Loucy (cell line): ENCODE measurements at regions not wholly inside any gene's neighbourhood (a gene's known extent, or its start where the extent isn't known, plus 50 kb on each side); places are given as distances from the start of the nearest gene placed in this dataset.

Source experiments
- H2AFZ ChIP-seq: fragments of 200-600 bp; sonication (generic); 2 replicates; pipeline ENCODE4 v1.6.0; 2016; ENCODE audit warnings: antibody characterized with exemption, mild to moderate bottlenecking, low read length, moderate library complexity
- H3F3A ChIP-seq: fragments of 200-600 bp; 2 replicates; pipeline ENCODE4 v1.6.0; 2016; ENCODE audit warnings: antibody characterized with exemption, low read depth, mild to moderate bottlenecking
- H3K27me3 ChIP-seq: fragments of 200-600 bp; sonication (generic); 2 replicates; pipeline ENCODE4 v1.6.1; 2014; ENCODE audit warnings: low read length, mild to moderate bottlenecking; ENCODE audit not compliant: insufficient read depth, poor library complexity, severe bottlenecking
- H3K36me3 ChIP-seq: fragments of 200-600 bp; sonication (generic); 2 replicates; pipeline ENCODE4 v1.6.1; 2016; ENCODE audit warnings: low read length; ENCODE audit not compliant: insufficient read depth
- H3K4me1 ChIP-seq: fragments of 200-600 bp; sonication (generic); 2 replicates; pipeline ENCODE4 v1.5.1; 2014; ENCODE audit warnings: low read length, mild to moderate bottlenecking; ENCODE audit not compliant: insufficient read depth, poor library complexity, severe bottlenecking
- H3K4me2 ChIP-seq: fragments of 200-600 bp; sonication (generic); 2 replicates; pipeline ENCODE4 v1.6.0; 2014; ENCODE audit warnings: antibody characterized with exemption, low read length, low read depth, mild to moderate bottlenecking; ENCODE audit not compliant: poor library complexity, severe bottlenecking
- H3K4me3 ChIP-seq: fragments of 200-600 bp; sonication (generic); 2 replicates; pipeline ENCODE4 v1.5.1; 2014; ENCODE audit warnings: low read length, mild to moderate bottlenecking, mixed read lengths; ENCODE audit not compliant: poor library complexity, severe bottlenecking
- H3K79me2 ChIP-seq: fragments of 200-600 bp; sonication (generic); 2 replicates; pipeline ENCODE4 v1.6.1; 2014; ENCODE audit warnings: low read length; ENCODE audit not compliant: insufficient read depth
- H3K9ac ChIP-seq: fragments of 200-600 bp; sonication (generic); 2 replicates; pipeline ENCODE4 v1.6.0; 2014; ENCODE audit warnings: mild to moderate bottlenecking, low read depth, low read length, moderate library complexity; ENCODE audit not compliant: poor library complexity, severe bottlenecking
- H3K9me2 ChIP-seq: fragments of 200-600 bp; sonication (generic); replicated peaks from 2 replicates; pipeline ENCODE4 v1.6.1; 2016; ENCODE audit warnings: low read depth, low read length, mixed read lengths
- H3K9me3 ChIP-seq: fragments of 200-600 bp; sonication (generic); 2 replicates; pipeline ENCODE4 v1.6.1; 2014; ENCODE audit warnings: mild to moderate bottlenecking, antibody characterized with exemption, low read length, low read depth; ENCODE audit not compliant: insufficient read depth
- H4K20me1 ChIP-seq: fragments of 200-600 bp; sonication (generic); 2 replicates; pipeline ENCODE4 v1.6.0; 2014; ENCODE audit warnings: antibody characterized with exemption, low read length, mild to moderate bottlenecking; ENCODE audit not compliant: insufficient read depth, poor library complexity, severe bottlenecking
- EZH2phosphoT487 ChIP-seq: fragments of 200-600 bp; IDR thresholded peaks from 2 replicates; pipeline ENCODE4 v1.6.1; 2018; ENCODE audit warnings: antibody characterized with exemption, mild to moderate bottlenecking, moderate library complexity, borderline replicate concordance
- TF ChIP-seq, protein P1 (sequence below): fragments of 200-600 bp; sonication (generic); conservative IDR thresholded peaks from 2 replicates; pipeline ENCODE4 v1.5.1; 2014; ENCODE audit warnings: mild to moderate bottlenecking, antibody characterized with exemption, low read length

DNA sequence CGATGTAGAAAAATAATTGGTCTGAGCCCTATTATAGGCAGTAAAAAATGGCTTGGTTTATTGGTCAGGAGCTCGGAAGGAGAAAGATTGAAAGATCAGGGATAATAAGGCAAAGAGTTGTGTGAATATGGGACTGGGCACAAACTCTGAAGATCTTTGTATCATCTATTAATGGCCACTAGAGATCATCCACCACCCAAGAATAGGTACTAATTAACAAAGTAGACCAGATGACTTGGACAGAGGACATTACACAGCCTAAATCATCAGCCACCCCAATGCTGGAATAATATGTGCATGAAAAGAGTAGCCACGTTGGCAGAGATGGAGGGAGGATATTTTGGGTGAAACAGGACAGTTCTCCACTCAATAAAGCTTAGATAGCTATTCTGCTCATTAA, 364.1 kb downstream of the EFNA5 start:
- H3K79me2 ChIP-seq, result no peaks in the 10 kb centered on the region
- H3K27me3 ChIP-seq, result no peaks in the 10 kb centered on the region
- no peak overlapping the region for H3K9ac ChIP-seq
- no peaks in the 10 kb centered on the region for H3K36me3 ChIP-seq
- no peak for TF ChIP-seq EZH2phosphoT487
- TF ChIP-seq, protein P1, sequence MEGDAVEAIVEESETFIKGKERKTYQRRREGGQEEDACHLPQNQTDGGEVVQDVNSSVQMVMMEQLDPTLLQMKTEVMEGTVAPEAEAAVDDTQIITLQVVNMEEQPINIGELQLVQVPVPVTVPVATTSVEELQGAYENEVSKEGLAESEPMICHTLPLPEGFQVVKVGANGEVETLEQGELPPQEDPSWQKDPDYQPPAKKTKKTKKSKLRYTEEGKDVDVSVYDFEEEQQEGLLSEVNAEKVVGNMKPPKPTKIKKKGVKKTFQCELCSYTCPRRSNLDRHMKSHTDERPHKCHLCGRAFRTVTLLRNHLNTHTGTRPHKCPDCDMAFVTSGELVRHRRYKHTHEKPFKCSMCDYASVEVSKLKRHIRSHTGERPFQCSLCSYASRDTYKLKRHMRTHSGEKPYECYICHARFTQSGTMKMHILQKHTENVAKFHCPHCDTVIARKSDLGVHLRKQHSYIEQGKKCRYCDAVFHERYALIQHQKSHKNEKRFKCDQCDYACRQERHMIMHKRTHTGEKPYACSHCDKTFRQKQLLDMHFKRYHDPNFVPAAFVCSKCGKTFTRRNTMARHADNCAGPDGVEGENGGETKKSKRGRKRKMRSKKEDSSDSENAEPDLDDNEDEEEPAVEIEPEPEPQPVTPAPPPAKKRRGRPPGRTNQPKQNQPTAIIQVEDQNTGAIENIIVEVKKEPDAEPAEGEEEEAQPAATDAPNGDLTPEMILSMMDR, result no peak
- H3F3A ChIP-seq, result no peaks in the 10 kb centered on the region
- H3K4me1 ChIP-seq, result no peaks in the 10 kb centered on the region
- no peaks in the 10 kb centered on the region for H4K20me1 ChIP-seq
- no peak overlapping the region for H3K4me3 ChIP-seq
- no peak overlapping the region for H3K4me2 ChIP-seq
- H3K9me2 ChIP-seq, result no peaks in the 10 kb centered on the region
- H3K9me3 ChIP-seq, result no peaks in the 10 kb centered on the region
- H2AFZ ChIP-seq, result no peak overlapping the region

DNA sequence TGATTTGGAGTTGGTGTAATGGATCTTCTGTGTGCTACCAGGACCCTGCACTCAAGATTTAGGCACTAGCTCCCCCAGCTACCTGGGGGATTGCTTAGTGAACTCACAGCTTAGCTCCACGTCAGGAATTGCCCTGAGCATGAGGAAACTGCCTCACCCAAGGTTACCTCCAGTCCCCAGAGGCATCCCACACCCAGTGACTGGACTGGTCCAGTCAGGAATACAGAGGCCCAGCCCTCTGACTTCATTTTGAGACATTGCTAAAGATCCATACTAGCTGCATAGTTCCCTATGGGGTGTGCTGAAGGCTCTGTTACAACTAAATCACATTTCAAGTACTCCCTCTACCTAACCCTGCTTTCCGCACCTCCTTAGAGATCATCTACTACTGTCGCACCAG, 364.7 kb downstream of the EFNA5 start:
- H3F3A ChIP-seq, result no peaks in the 10 kb centered on the region
- H3K36me3 ChIP-seq, result no peaks in the 10 kb centered on the region
- no peaks in the 10 kb centered on the region for H3K79me2 ChIP-seq
- H3K9me2 ChIP-seq, result no peaks in the 10 kb centered on the region
- no peaks in the 10 kb centered on the region for H3K4me1 ChIP-seq
- H3K9me3 ChIP-seq, result no peaks in the 10 kb centered on the region
- no peak overlapping the region for H3K9ac ChIP-seq
- TF ChIP-seq, protein P1, result no peak
- no peak for TF ChIP-seq EZH2phosphoT487
- no peaks in the 10 kb centered on the region for H4K20me1 ChIP-seq
- H3K4me2 ChIP-seq, result no peak overlapping the region
- no peaks in the 10 kb centered on the region for H3K27me3 ChIP-seq
- no peak overlapping the region for H3K4me3 ChIP-seq
- H2AFZ ChIP-seq, result no peak overlapping the region

DNA sequence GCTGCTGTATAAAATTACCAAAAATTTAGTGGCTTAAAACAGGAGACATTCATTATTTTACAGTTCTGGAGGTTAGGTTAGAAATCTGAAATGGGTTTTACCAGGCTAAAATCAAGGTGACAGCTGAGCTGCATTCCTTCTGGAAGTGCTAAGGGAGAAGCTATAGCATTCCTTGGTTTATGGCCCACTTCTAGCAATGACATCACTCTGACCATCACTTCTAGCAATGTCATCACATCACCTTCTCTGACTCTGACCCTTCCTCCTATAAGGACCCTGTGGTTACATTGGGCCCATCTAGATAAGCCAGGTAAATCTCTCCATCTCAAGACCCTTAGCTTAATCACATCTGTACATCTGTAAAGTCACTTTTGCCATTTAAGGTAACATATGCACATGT, 366.1 kb downstream of the EFNA5 start:
- H2AFZ ChIP-seq, result no peak overlapping the region
- H3K4me3 ChIP-seq, result no peak overlapping the region
- no peak overlapping the region for H3K4me2 ChIP-seq
- H3K27me3 ChIP-seq, result no peaks in the 10 kb centered on the region
- H3F3A ChIP-seq, result no peaks in the 10 kb centered on the region
- H3K36me3 ChIP-seq, result no peaks in the 10 kb centered on the region
- no peaks in the 10 kb centered on the region for H3K9me3 ChIP-seq
- TF ChIP-seq, protein P1, result no peak
- TF ChIP-seq EZH2phosphoT487, result no peak
- no peaks in the 10 kb centered on the region for H4K20me1 ChIP-seq
- no peaks in the 10 kb centered on the region for H3K79me2 ChIP-seq
- no peaks in the 10 kb centered on the region for H3K9me2 ChIP-seq
- H3K4me1 ChIP-seq, result no peaks in the 10 kb centered on the region
- no peak overlapping the region for H3K9ac ChIP-seq
